SK-N-SH (cell line): ENCODE measurements at regions not wholly inside any gene's neighbourhood (a gene's known extent, or its start where the extent isn't known, plus 50 kb on each side); places are given as distances from the start of the nearest gene placed in this dataset.

Source experiments
- CTCF ChIA-PET: fragments of 300-600, 350-600 bp; formaldehyde crosslinking; extraction: SDS; loops from one replicate; lab custom pipeline; 2021; lab: Yijun Ruan, JAX
- POLR2A ChIA-PET: fragments of 350-600 bp; sonication (Branson Sonifier 250); formaldehyde crosslinking; extraction: SDS; loops from one replicate; lab custom pipeline; 2020; ENCODE audit warnings: antibody characterized with exemption, inconsistent platforms; lab: Yijun Ruan, JAX
- DNase-seq: peaks from one replicate; pipeline ENCODE4 v3.0.0; 2012
- H2AFZ ChIP-seq: fragments of 200-600 bp; sonication (generic); 2 replicates; pipeline ENCODE4 v1.8.1; 2016; ENCODE audit warnings: antibody characterized with exemption, mild to moderate bottlenecking, low read depth
- H3F3A ChIP-seq: fragments of 200-600 bp; sonication (generic); replicated peaks from 2 replicates; pipeline ENCODE3; 2016; ENCODE audit warnings: antibody characterized with exemption, mild to moderate bottlenecking; ENCODE audit not compliant: insufficient read depth
- H3K27ac ChIP-seq, 2 experiments: fragments of 200-500 bp in 1 of 2; fragments of 200-600 bp in 1 of 2; sonication (Bioruptor generic) in 1 of 2; sonication (generic), shearing (Covaris generic) in 1 of 2; 2 replicates each; pipeline versions ENCODE4 v1.5.1 to v1.6.1; 2014 to 2016; ENCODE audit warnings: low read depth in 2 of 2, inconsistent platforms in 1 of 2, low read length in 1 of 2, mild to moderate bottlenecking in 1 of 2, mixed read lengths in 1 of 2
- H3K27me3 ChIP-seq: fragments of 200-600 bp; sonication (generic), shearing (Covaris generic); 2 replicates; pipeline ENCODE4 v1.6.1; 2016; ENCODE audit warnings: mixed run types; ENCODE audit not compliant: insufficient read depth
- H3K36me3 ChIP-seq, 2 experiments: fragments of 200-500 bp in 1 of 2; fragments of 200-600 bp in 1 of 2; sonication (Bioruptor generic) in 1 of 2; sonication (generic) in 1 of 2; replicated peaks in 1 of 2; 2 replicates each; pipeline versions ENCODE3 to v1.5.1; 2014 to 2016; ENCODE audit warnings: low read length in 1 of 2, mild to moderate bottlenecking in 1 of 2; ENCODE audit not compliant: insufficient read depth in 2 of 2, control insufficient read depth in 1 of 2
- H3K4me1 ChIP-seq, 2 experiments: fragments of 200-500 bp in 1 of 2; fragments of 200-600 bp in 1 of 2; sonication (Bioruptor generic) in 1 of 2; sonication (generic), shearing (Covaris generic) in 1 of 2; 2 replicates each; pipeline versions ENCODE4 v1.5.1 to v1.6.1; 2014 to 2016; ENCODE audit warnings: low read depth in 1 of 2, low read length in 1 of 2, mixed run types in 1 of 2; ENCODE audit not compliant: insufficient read depth in 2 of 2, control insufficient read depth in 1 of 2
- H3K4me2 ChIP-seq: fragments of 200-600 bp; sonication (generic), shearing (Covaris generic); 2 replicates; pipeline ENCODE4 v1.6.1; 2017; ENCODE audit warnings: mixed run types
- H3K4me3 ChIP-seq, 2 experiments: fragments of 200-500 bp in 1 of 2; fragments of 200-600 bp in 1 of 2; sonication (Bioruptor generic) in 1 of 2; sonication (generic), shearing (Covaris generic) in 1 of 2; 2 replicates each; pipeline versions ENCODE4 v1.5.1 to v1.8.1; 2014 to 2016; ENCODE audit warnings: low read depth in 2 of 2, inconsistent platforms in 1 of 2, low read length in 1 of 2, mild to moderate bottlenecking in 1 of 2, mixed read lengths in 1 of 2, moderate library complexity in 1 of 2
- H3K79me2 ChIP-seq: fragments of 200-600 bp; sonication (generic); 2 replicates; pipeline ENCODE4 v1.8.1; 2017; ENCODE audit warnings: mild to moderate bottlenecking; ENCODE audit not compliant: insufficient read depth
- H3K9ac ChIP-seq: fragments of 200-600 bp; sonication (generic); 2 replicates; pipeline ENCODE4 v1.6.1; 2017; ENCODE audit warnings: mixed run types
- H3K9me2 ChIP-seq: fragments of 200-600 bp; sonication (generic); 2 replicates; pipeline ENCODE4 v1.6.1; 2017; ENCODE audit warnings: mixed run types
- H3K9me3 ChIP-seq: fragments of 200-600 bp; sonication (generic); 2 replicates; pipeline ENCODE4 v1.6.1; 2017; ENCODE audit warnings: mixed run types, mild to moderate bottlenecking, moderate library complexity
- H4K20me1 ChIP-seq: fragments of 200-600 bp; sonication (generic); 2 replicates; pipeline ENCODE4 v1.6.1; 2017; ENCODE audit warnings: mild to moderate bottlenecking, mixed run types; ENCODE audit not compliant: insufficient read depth
- CTCF ChIP-seq: fragments of 200-600 bp; sonication (generic); IDR thresholded peaks from 2 replicates; pipeline ENCODE4 v1.6.1; 2017; ENCODE audit warnings: antibody characterized with exemption, mild to moderate bottlenecking, moderate library complexity
- ELF1 ChIP-seq: IDR thresholded peaks from 2 replicates; pipeline ENCODE4 v1.4.0; 2012
- FOXJ3 ChIP-seq: sonication (generic); formaldehyde crosslinking; IDR thresholded peaks from 2 replicates; pipeline ENCODE4 v1.5.1; 2020; ENCODE audit warnings: mild to moderate bottlenecking, missing genetic modification reagents
- GABPA ChIP-seq: IDR thresholded peaks from 2 replicates; pipeline ENCODE4 v1.4.0; 2012; ENCODE audit warnings: low read depth, mild to moderate bottlenecking
- POLR2AphosphoS5 ChIP-seq: IDR thresholded peaks from 2 replicates; pipeline ENCODE4 v1.6.1; 2012; ENCODE audit warnings: low read depth, low read length
- RAD21 ChIP-seq: IDR thresholded peaks from 2 replicates; pipeline ENCODE4 v1.6.1; 2012; ENCODE audit warnings: mild to moderate bottlenecking, low read length
- REST ChIP-seq: IDR thresholded peaks from 2 replicates; pipeline ENCODE4 v1.6.1; 2012; ENCODE audit warnings: mild to moderate bottlenecking, low read depth, low read length, moderate library complexity
- SIN3A ChIP-seq: IDR thresholded peaks from 2 replicates; pipeline ENCODE4 v1.6.1; 2012; ENCODE audit warnings: low read depth, mild to moderate bottlenecking, low read length, moderate library complexity, borderline replicate concordance
- SMC3 ChIP-seq: IDR thresholded peaks from 2 replicates; pipeline ENCODE4 v1.6.1; 2012; ENCODE audit warnings: low read depth, low read length, improper control_type of control experiment
- TAF1 ChIP-seq: IDR thresholded peaks from 2 replicates; pipeline ENCODE4 v1.6.1; 2012; ENCODE audit warnings: low read depth, mild to moderate bottlenecking, low read length, moderate library complexity, borderline replicate concordance
- TCF12 ChIP-seq: IDR thresholded peaks from 2 replicates; pipeline ENCODE4 v1.4.0; 2012
- TEAD4 ChIP-seq: IDR thresholded peaks from 2 replicates; pipeline ENCODE4 v1.4.0; 2012; ENCODE audit warnings: mild to moderate bottlenecking, borderline replicate concordance; ENCODE audit not compliant: insufficient read depth
- USF2 ChIP-seq: fragments of 150-350 bp; IDR thresholded peaks from 2 replicates; pipeline ENCODE4 v1.6.1; 2017; ENCODE audit warnings: antibody characterized with exemption, low read length, low read depth, borderline replicate concordance
- YY1 ChIP-seq: IDR thresholded peaks from 2 replicates; pipeline ENCODE4 v1.4.0; 2012; ENCODE audit warnings: low read depth, mild to moderate bottlenecking
- WGBS: methylation state at CpG from one replicate; pipeline ENCODE4 v1.1.6; 2017; ENCODE audit warnings: low lambda C conversion rate; 5-methylcytosine and 5-hydroxymethylcytosine counted together

- H3K9me3 ChIP-seq = no peaks in the 10 kb centered on the region
- no peaks in the 10 kb centered on the region for H3K36me3 ChIP-seq
- no peak for TF ChIP-seq REST
- no peak for TF ChIP-seq TEAD4
- TF ChIP-seq TAF1 = no peak
- no peak for TF ChIP-seq SIN3A
- TF ChIP-seq GABPA = no peak
- no peak for TF ChIP-seq FOXJ3 (CRISPR knock-in tag)
- TF ChIP-seq ELF1 = no peak
- no peak for TF ChIP-seq SMC3
- TF ChIP-seq USF2 = no peak
- no peak for TF ChIP-seq YY1
- no peak for TF ChIP-seq CTCF
- no peak for TF ChIP-seq TCF12
- TF ChIP-seq POLR2AphosphoS5 = no peak
- no peak for TF ChIP-seq RAD21
- CTCF ChIA-PET = interaction anchor here (1.1 to 1.8 kb wide), 3 partner anchors 9 to 129 kb away, joined by 3 to 6 read pairs (median 4); no protein-coding TSS in a partner anchor
- H3K27me3 ChIP-seq = peaks cover 18% of the 10 kb centered on the region; the same call in 1 of the 2 replicates
- no peak overlapping the region for H2AFZ ChIP-seq
- no peaks in the 10 kb centered on the region for H3F3A ChIP-seq
- no peak overlapping the region for H3K4me2 ChIP-seq
- POLR2A ChIA-PET = no interaction called here
- no peak overlapping the region for H3K27ac ChIP-seq
- no peak overlapping the region for H3K4me3 ChIP-seq
- no peaks in the 10 kb centered on the region for H3K79me2 ChIP-seq
- no peaks in the 10 kb centered on the region for H3K9me2 ChIP-seq
- no peaks in the 10 kb centered on the region for H3K4me1 ChIP-seq
- DNase-seq = no peak
- H4K20me1 ChIP-seq = no peaks in the 10 kb centered on the region
- 19% methylated on average over 8 of the region's 8 CpGs for WGBS
- H3K9ac ChIP-seq = no peak overlapping the region
These were observed 61.3 kb downstream of the ZNF22 start for GRCh38 chr10:45061982-45062381.
